SK-N-SH (cell line): ENCODE measurements at regions not wholly inside any gene's neighbourhood (a gene's known extent, or its start where the extent isn't known, plus 50 kb on each side); places are given as distances from the start of the nearest gene placed in this dataset.

Source experiments
- CTCF ChIA-PET: fragments of 300-600, 350-600 bp; formaldehyde crosslinking; extraction: SDS; loops from one replicate; lab custom pipeline; 2021; lab: Yijun Ruan, JAX
- POLR2A ChIA-PET: fragments of 350-600 bp; sonication (Branson Sonifier 250); formaldehyde crosslinking; extraction: SDS; loops from one replicate; lab custom pipeline; 2020; ENCODE audit warnings: antibody characterized with exemption, inconsistent platforms; lab: Yijun Ruan, JAX
- DNase-seq: peaks from one replicate; pipeline ENCODE4 v3.0.0; 2012
- H2AFZ ChIP-seq: fragments of 200-600 bp; sonication (generic); 2 replicates; pipeline ENCODE4 v1.8.1; 2016; ENCODE audit warnings: antibody characterized with exemption, mild to moderate bottlenecking, low read depth
- H3F3A ChIP-seq: fragments of 200-600 bp; sonication (generic); replicated peaks from 2 replicates; pipeline ENCODE3; 2016; ENCODE audit warnings: antibody characterized with exemption, mild to moderate bottlenecking; ENCODE audit not compliant: insufficient read depth
- H3K27ac ChIP-seq, 2 experiments: fragments of 200-500 bp in 1 of 2; fragments of 200-600 bp in 1 of 2; sonication (Bioruptor generic) in 1 of 2; sonication (generic), shearing (Covaris generic) in 1 of 2; 2 replicates each; pipeline versions ENCODE4 v1.5.1 to v1.6.1; 2014 to 2016; ENCODE audit warnings: low read depth in 2 of 2, inconsistent platforms in 1 of 2, low read length in 1 of 2, mild to moderate bottlenecking in 1 of 2, mixed read lengths in 1 of 2
- H3K27me3 ChIP-seq: fragments of 200-600 bp; sonication (generic), shearing (Covaris generic); 2 replicates; pipeline ENCODE4 v1.6.1; 2016; ENCODE audit warnings: mixed run types; ENCODE audit not compliant: insufficient read depth
- H3K36me3 ChIP-seq, 2 experiments: fragments of 200-500 bp in 1 of 2; fragments of 200-600 bp in 1 of 2; sonication (Bioruptor generic) in 1 of 2; sonication (generic) in 1 of 2; replicated peaks in 1 of 2; 2 replicates each; pipeline versions ENCODE3 to v1.5.1; 2014 to 2016; ENCODE audit warnings: low read length in 1 of 2, mild to moderate bottlenecking in 1 of 2; ENCODE audit not compliant: insufficient read depth in 2 of 2, control insufficient read depth in 1 of 2
- H3K4me1 ChIP-seq, 2 experiments: fragments of 200-500 bp in 1 of 2; fragments of 200-600 bp in 1 of 2; sonication (Bioruptor generic) in 1 of 2; sonication (generic), shearing (Covaris generic) in 1 of 2; 2 replicates each; pipeline versions ENCODE4 v1.5.1 to v1.6.1; 2014 to 2016; ENCODE audit warnings: low read depth in 1 of 2, low read length in 1 of 2, mixed run types in 1 of 2; ENCODE audit not compliant: insufficient read depth in 2 of 2, control insufficient read depth in 1 of 2
- H3K4me2 ChIP-seq: fragments of 200-600 bp; sonication (generic), shearing (Covaris generic); 2 replicates; pipeline ENCODE4 v1.6.1; 2017; ENCODE audit warnings: mixed run types
- H3K4me3 ChIP-seq, 2 experiments: fragments of 200-500 bp in 1 of 2; fragments of 200-600 bp in 1 of 2; sonication (Bioruptor generic) in 1 of 2; sonication (generic), shearing (Covaris generic) in 1 of 2; 2 replicates each; pipeline versions ENCODE4 v1.5.1 to v1.8.1; 2014 to 2016; ENCODE audit warnings: low read depth in 2 of 2, inconsistent platforms in 1 of 2, low read length in 1 of 2, mild to moderate bottlenecking in 1 of 2, mixed read lengths in 1 of 2, moderate library complexity in 1 of 2
- H3K79me2 ChIP-seq: fragments of 200-600 bp; sonication (generic); 2 replicates; pipeline ENCODE4 v1.8.1; 2017; ENCODE audit warnings: mild to moderate bottlenecking; ENCODE audit not compliant: insufficient read depth
- H3K9ac ChIP-seq: fragments of 200-600 bp; sonication (generic); 2 replicates; pipeline ENCODE4 v1.6.1; 2017; ENCODE audit warnings: mixed run types
- H3K9me2 ChIP-seq: fragments of 200-600 bp; sonication (generic); 2 replicates; pipeline ENCODE4 v1.6.1; 2017; ENCODE audit warnings: mixed run types
- H3K9me3 ChIP-seq: fragments of 200-600 bp; sonication (generic); 2 replicates; pipeline ENCODE4 v1.6.1; 2017; ENCODE audit warnings: mixed run types, mild to moderate bottlenecking, moderate library complexity
- H4K20me1 ChIP-seq: fragments of 200-600 bp; sonication (generic); 2 replicates; pipeline ENCODE4 v1.6.1; 2017; ENCODE audit warnings: mild to moderate bottlenecking, mixed run types; ENCODE audit not compliant: insufficient read depth
- CHD2 ChIP-seq: fragments of 150-350 bp; IDR thresholded peaks from 2 replicates; pipeline ENCODE4 v1.6.1; 2018; ENCODE audit warnings: low read length; ENCODE audit not compliant: partially characterized antibody
- ELF1 ChIP-seq: IDR thresholded peaks from 2 replicates; pipeline ENCODE4 v1.4.0; 2012
- EP300 ChIP-seq, 2 experiments: IDR thresholded peaks; 2 replicates each; pipeline versions ENCODE4 v1.4.0 to v1.6.1; 2012; ENCODE audit warnings: borderline replicate concordance in 1 of 2, low read depth in 1 of 2, low read length in 1 of 2
- EZH2phosphoT487 ChIP-seq: fragments of 200-600 bp; sonication (generic); IDR thresholded peaks from 2 replicates; pipeline ENCODE4 v1.6.1; 2017; ENCODE audit warnings: low read depth, mixed run types, mild to moderate bottlenecking, antibody characterized with exemption, moderate library complexity, borderline replicate concordance
- FOXM1 ChIP-seq: IDR thresholded peaks from 2 replicates; pipeline ENCODE4 v1.4.0; 2012; ENCODE audit warnings: low read depth, mild to moderate bottlenecking
- GATA2 ChIP-seq: sonication (generic); formaldehyde crosslinking; IDR thresholded peaks from 2 replicates; pipeline ENCODE4 v1.5.0; 2020; ENCODE audit warnings: mild to moderate bottlenecking, missing genetic modification reagents
- MEF2A ChIP-seq: IDR thresholded peaks from 2 replicates; pipeline ENCODE4 v1.4.0; 2012; ENCODE audit warnings: low read depth, borderline replicate concordance
- MXI1 ChIP-seq: IDR thresholded peaks from 2 replicates; pipeline ENCODE4 v1.6.1; 2012; ENCODE audit warnings: mild to moderate bottlenecking, low read depth, low read length, improper control_type of control experiment
- NFIC ChIP-seq: IDR thresholded peaks from 2 replicates; pipeline ENCODE4 v1.4.0; 2012; ENCODE audit warnings: borderline replicate concordance
- RAD21 ChIP-seq: IDR thresholded peaks from 2 replicates; pipeline ENCODE4 v1.6.1; 2012; ENCODE audit warnings: mild to moderate bottlenecking, low read length
- SMC3 ChIP-seq: IDR thresholded peaks from 2 replicates; pipeline ENCODE4 v1.6.1; 2012; ENCODE audit warnings: low read depth, low read length, improper control_type of control experiment
- TEAD4 ChIP-seq: IDR thresholded peaks from 2 replicates; pipeline ENCODE4 v1.4.0; 2012; ENCODE audit warnings: mild to moderate bottlenecking, borderline replicate concordance; ENCODE audit not compliant: insufficient read depth
- YY1 ChIP-seq: IDR thresholded peaks from 2 replicates; pipeline ENCODE4 v1.4.0; 2012; ENCODE audit warnings: low read depth, mild to moderate bottlenecking
- WGBS: methylation state at CpG from one replicate; pipeline ENCODE4 v1.1.6; 2017; ENCODE audit warnings: low lambda C conversion rate; 5-methylcytosine and 5-hydroxymethylcytosine counted together
- TF ChIP-seq, protein P1 (sequence below): fragments of 150-350 bp; IDR thresholded peaks from 2 replicates; pipeline ENCODE4 v1.6.1; 2017; ENCODE audit warnings: antibody characterized with exemption, low read length, low read depth, borderline replicate concordance
- TF ChIP-seq, protein P2 (sequence below): fragments of 150-350 bp; IDR thresholded peaks from 2 replicates; pipeline ENCODE4 v1.6.1; 2016; ENCODE audit warnings: mild to moderate bottlenecking, low read depth, low read length
- TF ChIP-seq, protein P3 (sequence below): IDR thresholded peaks from 2 replicates; pipeline ENCODE4 v1.4.0; 2012; ENCODE audit warnings: low read depth, borderline replicate concordance
- TF ChIP-seq, protein P4 (sequence below): fragments of 200-600 bp; sonication (generic); IDR thresholded peaks from 2 replicates; pipeline ENCODE4 v1.6.1; 2017; ENCODE audit warnings: antibody characterized with exemption, mild to moderate bottlenecking, moderate library complexity

DNA sequence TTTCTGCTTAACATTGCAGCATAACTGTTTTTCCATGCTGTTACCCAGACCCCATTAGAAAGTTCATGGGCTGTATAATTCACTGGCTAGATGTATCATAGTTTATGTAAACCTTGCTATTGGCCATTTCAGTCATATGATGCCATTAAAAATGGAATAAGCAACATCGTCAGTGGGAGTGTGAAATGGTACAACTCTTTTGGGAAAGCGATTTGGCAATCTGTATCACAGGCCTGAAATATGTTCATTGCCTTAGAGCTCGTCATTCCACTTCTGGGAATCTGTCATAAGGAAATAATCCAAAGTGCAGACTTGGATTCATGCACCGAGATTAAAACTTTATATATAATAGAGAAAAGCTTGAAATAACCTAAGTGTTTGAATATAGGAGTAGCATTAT is 77.9 kb upstream of the KLF4 start:
- H3K27ac ChIP-seq = no peak overlapping the region
- no peaks in the 10 kb centered on the region for H3F3A ChIP-seq
- no peak for TF ChIP-seq EZH2phosphoT487
- no peak for TF ChIP-seq ELF1
- no peak for TF ChIP-seq MXI1
- no peak for TF ChIP-seq RAD21
- no peak for TF ChIP-seq CHD2
- no peak for TF ChIP-seq YY1
- TF ChIP-seq, protein P1, sequence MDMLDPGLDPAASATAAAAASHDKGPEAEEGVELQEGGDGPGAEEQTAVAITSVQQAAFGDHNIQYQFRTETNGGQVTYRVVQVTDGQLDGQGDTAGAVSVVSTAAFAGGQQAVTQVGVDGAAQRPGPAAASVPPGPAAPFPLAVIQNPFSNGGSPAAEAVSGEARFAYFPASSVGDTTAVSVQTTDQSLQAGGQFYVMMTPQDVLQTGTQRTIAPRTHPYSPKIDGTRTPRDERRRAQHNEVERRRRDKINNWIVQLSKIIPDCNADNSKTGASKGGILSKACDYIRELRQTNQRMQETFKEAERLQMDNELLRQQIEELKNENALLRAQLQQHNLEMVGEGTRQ = no peak
- TF ChIP-seq, protein P2, sequence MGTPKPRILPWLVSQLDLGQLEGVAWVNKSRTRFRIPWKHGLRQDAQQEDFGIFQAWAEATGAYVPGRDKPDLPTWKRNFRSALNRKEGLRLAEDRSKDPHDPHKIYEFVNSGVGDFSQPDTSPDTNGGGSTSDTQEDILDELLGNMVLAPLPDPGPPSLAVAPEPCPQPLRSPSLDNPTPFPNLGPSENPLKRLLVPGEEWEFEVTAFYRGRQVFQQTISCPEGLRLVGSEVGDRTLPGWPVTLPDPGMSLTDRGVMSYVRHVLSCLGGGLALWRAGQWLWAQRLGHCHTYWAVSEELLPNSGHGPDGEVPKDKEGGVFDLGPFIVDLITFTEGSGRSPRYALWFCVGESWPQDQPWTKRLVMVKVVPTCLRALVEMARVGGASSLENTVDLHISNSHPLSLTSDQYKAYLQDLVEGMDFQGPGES = no peak
- TF ChIP-seq, protein P3, sequence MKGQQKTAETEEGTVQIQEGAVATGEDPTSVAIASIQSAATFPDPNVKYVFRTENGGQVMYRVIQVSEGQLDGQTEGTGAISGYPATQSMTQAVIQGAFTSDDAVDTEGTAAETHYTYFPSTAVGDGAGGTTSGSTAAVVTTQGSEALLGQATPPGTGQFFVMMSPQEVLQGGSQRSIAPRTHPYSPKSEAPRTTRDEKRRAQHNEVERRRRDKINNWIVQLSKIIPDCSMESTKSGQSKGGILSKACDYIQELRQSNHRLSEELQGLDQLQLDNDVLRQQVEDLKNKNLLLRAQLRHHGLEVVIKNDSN = no peak
- TF ChIP-seq NFIC = no peak
- no peak for TF ChIP-seq GATA2 (CRISPR knock-in tag)
- TF ChIP-seq SMC3 = no peak
- no peak for TF ChIP-seq TEAD4
- TF ChIP-seq EP300 (IDR thresholded peaks at IDR 0.05; ENCODE audit: borderline replicate concordance in 1 of 2, low read depth in 1 of 2, low read length in 1 of 2) = no peak
- TF ChIP-seq MEF2A = no peak
- TF ChIP-seq FOXM1 = no peak
- TF ChIP-seq, protein P4, sequence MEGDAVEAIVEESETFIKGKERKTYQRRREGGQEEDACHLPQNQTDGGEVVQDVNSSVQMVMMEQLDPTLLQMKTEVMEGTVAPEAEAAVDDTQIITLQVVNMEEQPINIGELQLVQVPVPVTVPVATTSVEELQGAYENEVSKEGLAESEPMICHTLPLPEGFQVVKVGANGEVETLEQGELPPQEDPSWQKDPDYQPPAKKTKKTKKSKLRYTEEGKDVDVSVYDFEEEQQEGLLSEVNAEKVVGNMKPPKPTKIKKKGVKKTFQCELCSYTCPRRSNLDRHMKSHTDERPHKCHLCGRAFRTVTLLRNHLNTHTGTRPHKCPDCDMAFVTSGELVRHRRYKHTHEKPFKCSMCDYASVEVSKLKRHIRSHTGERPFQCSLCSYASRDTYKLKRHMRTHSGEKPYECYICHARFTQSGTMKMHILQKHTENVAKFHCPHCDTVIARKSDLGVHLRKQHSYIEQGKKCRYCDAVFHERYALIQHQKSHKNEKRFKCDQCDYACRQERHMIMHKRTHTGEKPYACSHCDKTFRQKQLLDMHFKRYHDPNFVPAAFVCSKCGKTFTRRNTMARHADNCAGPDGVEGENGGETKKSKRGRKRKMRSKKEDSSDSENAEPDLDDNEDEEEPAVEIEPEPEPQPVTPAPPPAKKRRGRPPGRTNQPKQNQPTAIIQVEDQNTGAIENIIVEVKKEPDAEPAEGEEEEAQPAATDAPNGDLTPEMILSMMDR = no peak
- 21% methylated on average over 4 of the region's 4 CpGs for WGBS
- no peaks in the 10 kb centered on the region for H3K9me3 ChIP-seq
- CTCF ChIA-PET = no interaction called here
- no peak overlapping the region for H3K9ac ChIP-seq
- no peak overlapping the region for H3K4me3 ChIP-seq
- POLR2A ChIA-PET = no interaction called here
- no peaks in the 10 kb centered on the region for H3K9me2 ChIP-seq
- H3K27me3 ChIP-seq = peaks cover 14% of the 10 kb centered on the region; the same call in 1 of the 2 replicates
- no peak for DNase-seq
- no peak overlapping the region for H3K4me2 ChIP-seq
- H2AFZ ChIP-seq = no peak overlapping the region
- H4K20me1 ChIP-seq = no peaks in the 10 kb centered on the region
- no peaks in the 10 kb centered on the region for H3K4me1 ChIP-seq
- no peaks in the 10 kb centered on the region for H3K36me3 ChIP-seq
- H3K79me2 ChIP-seq = no peaks in the 10 kb centered on the region
